Kidney epithelial cell (primary cell): ENCODE measurements at regions not wholly inside any gene's neighbourhood (a gene's known extent, or its start where the extent isn't known, plus 50 kb on each side); places are given as distances from the start of the nearest gene placed in this dataset.
"Not testable (repeated sequence)": the region's sequence is repeated elsewhere in the genome, so short reads cannot be mapped to it uniquely, and the experiment has no call there.

Source experiments
- DNase-seq: peaks from one replicate; pipeline ENCODE4 v3.0.0-alpha.2; 2010; ENCODE audit warnings: low read depth
- H3K27me3 ChIP-seq: 2 replicates; pipeline ENCODE4 v1.6.0; 2011; ENCODE audit warnings: low read length; ENCODE audit not compliant: control insufficient read depth, insufficient read depth
- H3K36me3 ChIP-seq: 2 replicates; pipeline ENCODE4 v1.5.1; 2011; ENCODE audit warnings: low read length; ENCODE audit not compliant: control insufficient read depth, insufficient read depth
- H3K4me3 ChIP-seq: 2 replicates; pipeline ENCODE4 v1.5.1; 2011; ENCODE audit warnings: low read depth, mild to moderate bottlenecking, control low read depth, low read length
- CTCF ChIP-seq: IDR thresholded peaks from 2 replicates; pipeline ENCODE4 v1.5.1; 2011; ENCODE audit warnings: mild to moderate bottlenecking, moderate library complexity, low read length, control low read depth, inconsistent platforms; ENCODE audit not compliant: insufficient read depth, poor library complexity, severe bottlenecking

- H3K36me3 ChIP-seq, result no peaks in the 10 kb centered on the region
- no peak overlapping the region for H3K4me3 ChIP-seq
- no peak for TF ChIP-seq CTCF
- no peak for DNase-seq
- no peaks in the 10 kb centered on the region for H3K27me3 ChIP-seq
These were observed 111.1 kb upstream of the CBLB start for GRCh38 chr3:105979961-105980360.

GRCh38 chr3:105982207-105982606 lies 113.4 kb upstream of the CBLB start:
- no peak for TF ChIP-seq CTCF
- Histone ChIP-seq H3K36me3 (no peaks in the 10 kb centered on the region), H3K4me3 (no peak overlapping the region), H3K27me3 (no peaks in the 10 kb centered on the region)
- no peak for DNase-seq

- H3K4me3 ChIP-seq, result no peak overlapping the region
- no peak for TF ChIP-seq CTCF
- DNase-seq, result no peak
These were observed 116.0 kb upstream of the CBLB start for GRCh38 chr3:105984837-105985236.

GRCh38 chr3:105986343-105986742 lies 117.5 kb upstream of the CBLB start:
- not testable (repeated sequence) for H3K4me3 ChIP-seq, DNase-seq, H3K27me3 ChIP-seq, H3K36me3 ChIP-seq

More at GRCh38 chr3:105984837-105985236, 116.0 kb upstream of the CBLB start:
- no peaks in the 10 kb centered on the region for H3K36me3 ChIP-seq
- no peaks in the 10 kb centered on the region for H3K27me3 ChIP-seq

- H3K36me3 ChIP-seq, result no peaks in the 10 kb centered on the region
- TF ChIP-seq CTCF, result no peak
- no peak for DNase-seq
- H3K27me3 ChIP-seq, result no peaks in the 10 kb centered on the region
- no peak overlapping the region for H3K4me3 ChIP-seq
These were observed 119.0 kb upstream of the CBLB start for GRCh38 chr3:105987809-105988208.

- TF ChIP-seq CTCF, result no peak
- Histone ChIP-seq H3K4me3 (no peak overlapping the region), H3K27me3 (no peaks in the 10 kb centered on the region), H3K36me3 (no peaks in the 10 kb centered on the region)
- no peak for DNase-seq
These were observed 119.9 kb upstream of the CBLB start for GRCh38 chr3:105988540-105989212.
